GM18498 (cell line): ENCODE measurements at regions not wholly inside any gene's neighbourhood (a gene's known extent, or its start where the extent isn't known, plus 50 kb on each side); places are given as distances from the start of the nearest gene placed in this dataset.

Source experiments
- ATAC-seq: cut with Tn5 transposase; IDR thresholded peaks from one replicate; pipeline ENCODE4 v1.9.1; 2021; ENCODE audit warnings: mild to moderate bottlenecking, moderate library complexity; ENCODE audit not compliant: unreplicated experiment

DNA sequence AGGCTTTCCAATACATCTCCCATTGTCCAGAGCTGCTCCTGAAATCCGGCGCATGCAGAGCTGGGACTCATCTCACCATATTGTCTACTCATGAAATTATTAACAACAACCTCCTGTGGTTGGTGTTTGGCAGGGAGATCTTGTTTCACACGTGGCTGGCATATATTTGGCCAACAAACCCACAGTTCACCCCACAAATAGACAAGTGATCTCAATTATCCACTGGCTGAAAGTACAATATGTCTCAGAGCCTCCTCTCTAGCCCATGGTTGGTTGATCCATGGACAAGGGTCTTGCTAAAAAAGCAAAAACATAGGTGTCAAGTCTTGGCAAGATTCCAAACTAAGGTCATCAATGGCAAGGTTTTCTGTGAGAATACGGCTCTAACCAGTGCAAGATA lies 386.9 kb downstream of the ETS1 start:
- ATAC-seq, result no peak

- no peak for ATAC-seq
Measured at GRCh38 chr11:128198216-128198772, 389.1 kb downstream of the ETS1 start.

GRCh38 chr11:128196235-128196634 lies 391.1 kb downstream of the ETS1 start:
- no peak for ATAC-seq

- ATAC-seq, result no peak
Measured at GRCh38 chr11:128195756-128196155, 391.6 kb downstream of the ETS1 start.

DNA sequence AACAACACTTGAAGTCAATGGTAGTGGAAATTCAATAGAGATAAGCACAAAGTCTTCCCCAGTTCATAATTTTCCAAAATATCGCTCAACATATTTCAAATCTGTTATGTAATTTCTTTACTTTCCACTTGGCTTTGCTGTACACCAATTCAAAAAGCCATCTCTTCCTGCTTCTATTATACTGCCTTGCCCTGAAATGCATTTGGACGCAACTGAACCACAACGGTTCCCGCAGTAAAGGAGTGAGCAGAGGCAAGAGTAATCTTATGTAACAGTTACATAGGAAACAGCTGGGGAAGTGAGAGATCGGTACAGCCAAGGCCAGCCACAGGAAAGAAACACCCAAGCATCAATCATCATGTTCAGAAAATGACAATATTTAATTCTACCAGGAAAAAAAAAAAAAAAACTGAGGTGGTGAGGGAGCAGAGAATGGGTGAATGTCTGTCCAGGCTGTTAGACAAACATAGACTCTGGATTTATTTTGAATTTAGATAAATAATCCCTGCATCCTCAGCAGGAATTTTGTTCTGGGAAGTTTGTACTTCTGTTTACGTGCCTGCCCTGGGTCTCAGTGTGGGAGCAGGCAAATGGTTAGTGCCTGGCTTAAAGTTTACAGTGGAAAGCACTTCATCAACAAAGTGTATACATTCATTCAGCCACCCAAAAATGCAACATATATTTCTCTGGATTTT lies 392.2 kb downstream of the ETS1 start:
- ATAC-seq, result no peak

- no peak for ATAC-seq
Measured at GRCh38 chr11:128194216-128194615, 393.1 kb downstream of the ETS1 start.

DNA sequence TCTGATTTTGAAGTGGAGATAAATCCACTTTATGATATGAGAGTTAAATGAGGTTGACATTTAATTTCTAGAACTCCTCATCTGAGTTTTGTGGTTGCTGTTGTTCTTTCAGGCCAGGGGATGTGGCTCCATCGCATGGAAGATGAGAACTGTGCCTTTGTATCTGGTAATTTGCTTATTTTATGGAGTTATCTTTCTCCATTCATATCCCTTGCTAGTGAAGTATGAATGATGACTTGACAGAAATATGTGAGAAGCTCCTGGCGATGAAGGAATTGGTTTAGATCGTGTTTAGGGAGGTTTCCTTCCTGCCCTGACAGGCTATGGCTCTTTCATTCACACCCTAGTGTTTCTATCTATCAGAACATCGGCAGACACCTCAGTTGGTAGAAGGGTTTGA lies 393.7 kb downstream of the ETS1 start:
- ATAC-seq, result no peak

- ATAC-seq, result no peak
Measured at GRCh38 chr11:128190312-128190711, 397.0 kb downstream of the ETS1 start.

- ATAC-seq, result no peak
Measured at GRCh38 chr11:128189823-128190222, 397.5 kb downstream of the ETS1 start.

GRCh38 chr11:128188346-128189004 lies 398.9 kb downstream of the ETS1 start:
- ATAC-seq, result no peak

DNA sequence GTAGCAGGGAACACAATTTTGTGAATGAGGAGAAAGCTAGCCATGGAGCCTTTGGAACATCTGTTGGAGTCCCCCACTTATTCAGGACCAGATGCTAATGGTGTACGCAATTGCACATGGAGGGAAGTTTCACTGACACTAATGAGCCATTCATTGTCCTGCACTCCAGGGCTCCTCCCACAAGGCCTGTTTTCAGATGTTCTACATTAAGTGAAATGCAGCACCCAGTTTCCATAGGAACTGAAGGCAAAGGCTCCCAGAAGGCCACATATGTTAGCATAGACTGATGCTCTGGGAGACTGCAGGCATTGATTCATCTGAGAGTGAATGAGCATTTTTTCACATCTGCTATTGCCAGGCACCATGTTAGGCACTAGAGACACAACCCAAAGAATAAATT lies 399.5 kb downstream of the ETS1 start:
- no peak for ATAC-seq

- ATAC-seq, result no peak
Measured at GRCh38 chr11:128187377-128187776, 400.0 kb downstream of the ETS1 start.

DNA sequence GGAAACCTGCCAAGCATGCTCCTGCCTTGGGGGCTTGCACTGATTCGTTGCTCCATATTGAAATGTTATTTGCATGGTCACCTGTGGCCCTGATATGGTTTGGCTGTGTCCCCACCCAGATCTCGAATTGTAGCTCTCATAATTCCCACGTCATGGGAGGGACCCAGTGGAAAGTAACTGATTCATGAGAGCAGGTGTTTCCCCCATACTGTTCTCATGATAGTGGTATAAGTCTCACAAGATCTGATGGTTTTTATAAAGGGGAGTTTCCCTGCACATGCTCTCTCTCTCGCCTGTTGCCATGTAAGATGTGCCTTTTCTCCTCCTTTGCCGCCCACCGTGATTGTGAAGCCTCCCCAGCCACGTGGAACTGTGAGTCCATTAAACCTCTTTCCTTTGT lies 402.4 kb downstream of the ETS1 start:
- no peak for ATAC-seq

- ATAC-seq, result no peak
Measured at GRCh38 chr11:128182844-128183243, 404.5 kb downstream of the ETS1 start.

- no peak for ATAC-seq
Measured at GRCh38 chr11:128181984-128182383, 405.4 kb downstream of the ETS1 start.

DNA sequence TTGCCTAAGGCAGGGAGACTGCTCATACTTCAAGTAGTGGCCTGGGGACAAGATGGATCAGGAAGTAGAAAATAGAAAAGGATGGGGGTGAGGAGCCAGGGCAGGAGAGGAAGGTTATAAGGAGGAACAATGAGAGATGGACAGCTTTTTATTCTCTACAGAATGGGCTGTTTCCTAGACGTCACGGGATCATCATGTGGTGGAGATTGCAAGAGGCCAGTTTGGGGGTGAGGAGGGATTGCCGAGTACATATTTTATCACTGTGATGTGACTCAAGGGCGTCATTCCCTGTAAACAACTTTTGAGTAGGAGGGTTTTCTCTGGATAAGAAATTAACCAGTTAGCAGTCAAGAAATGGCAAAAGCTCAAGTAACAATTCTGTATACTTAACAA lies 406.3 kb downstream of the ETS1 start:
- ATAC-seq, result no peak

GRCh38 chr11:128180441-128181087 lies 406.8 kb downstream of the ETS1 start:
- ATAC-seq, result no peak

DNA sequence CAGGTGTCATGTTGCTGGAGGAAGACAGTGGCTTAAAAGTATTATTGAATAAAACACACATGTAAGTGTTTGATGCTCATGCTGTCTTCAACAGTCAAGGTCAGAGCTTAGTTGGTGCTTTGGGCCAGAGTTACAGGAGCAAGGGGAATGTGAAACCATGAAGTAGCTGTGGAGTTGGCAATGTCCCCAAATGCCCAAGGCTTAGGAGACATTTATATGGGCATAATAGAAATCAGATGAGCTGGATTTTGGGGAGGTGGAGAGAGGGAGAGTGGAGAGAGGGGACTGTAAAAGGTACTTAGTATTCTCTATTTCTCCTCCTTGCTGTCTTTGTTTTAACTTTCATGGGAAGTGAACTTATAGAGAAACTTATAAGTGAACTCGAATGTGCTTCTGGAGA lies 407.8 kb downstream of the ETS1 start:
- ATAC-seq, result no peak

GRCh38 chr11:128179039-128179438 lies 408.3 kb downstream of the ETS1 start:
- no peak for ATAC-seq

DNA sequence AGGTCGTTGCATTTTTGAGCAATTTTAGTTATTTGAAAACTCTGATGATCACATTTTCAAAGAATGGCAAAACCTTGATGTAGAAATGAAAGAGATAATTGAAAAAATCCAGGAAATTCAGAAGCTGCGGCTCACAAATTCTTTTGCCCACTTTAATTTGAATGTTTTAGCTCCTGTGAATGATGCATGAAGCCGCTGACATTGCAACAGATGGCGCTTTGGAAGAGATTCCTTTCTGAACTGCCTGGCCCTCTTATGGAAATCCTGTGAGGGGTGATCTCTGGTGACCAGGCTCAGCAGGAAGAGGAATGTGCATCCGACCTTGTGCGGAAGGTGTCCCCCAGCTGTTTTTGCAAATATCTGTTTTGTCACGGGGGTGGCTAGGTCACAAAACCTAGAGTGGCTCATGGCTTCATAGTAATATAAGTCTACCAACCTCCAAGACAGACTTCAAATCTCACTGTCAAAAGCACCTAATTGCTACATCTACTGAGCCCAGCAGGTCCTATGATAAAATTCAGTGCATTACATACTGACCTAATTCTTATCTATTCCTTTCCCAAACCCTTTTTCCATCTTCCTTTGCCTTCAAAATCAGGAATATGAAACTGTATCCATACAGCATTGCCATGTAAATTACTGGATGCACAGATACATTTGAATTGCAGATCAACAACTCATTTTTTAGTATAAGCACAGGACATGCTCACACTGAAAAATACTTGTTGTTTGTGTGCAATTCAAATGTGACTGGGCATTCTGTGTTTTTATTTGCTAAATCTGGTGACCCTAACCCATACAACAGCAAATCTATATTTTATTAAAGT lies 412.7 kb downstream of the ETS1 start:
- ATAC-seq, result no peak
